ENCODE measurements at regions not wholly inside any gene's neighbourhood (a gene's known extent, or its start where the extent isn't known, plus 50 kb on each side); places are given as distances from the start of the nearest gene placed in this dataset.

- Histone ChIP-seq H3K27ac (ENCODE audit: low read depth, low read length) (no peak overlapping the region), H3K79me2 (ENCODE audit: insufficient read depth, low read length) (no peaks in the 10 kb centered on the region), H3K4me1 (ENCODE audit: control insufficient read depth in 1 of 2, insufficient read depth in 2 of 2, low read length in 2 of 2) (no peaks in the 10 kb centered on the region), H3K9me3 (ENCODE audit: control insufficient read depth in 1 of 2, insufficient read depth in 1 of 2, low read depth in 1 of 2, low read length in 2 of 2) (no peaks in the 10 kb centered on the region), H4K20me1 (ENCODE audit: insufficient read depth) (no peaks in the 10 kb centered on the region), H2AFZ (ENCODE audit: low read depth, low read length, poor library complexity, severe bottlenecking) (no peak overlapping the region), H3K27me3 (ENCODE audit: insufficient read depth, low read length) (no peaks in the 10 kb centered on the region), H3K4me3 (replicated peaks in 1 of 2; ENCODE audit: low read depth in 1 of 2, low read length in 2 of 2) (no peak overlapping the region), H3K9me2 (ENCODE audit: insufficient read depth) (no peaks in the 10 kb centered on the region), H3K36me3 (ENCODE audit: control insufficient read depth in 1 of 2, insufficient read depth in 2 of 2, low read length in 2 of 2) (no peaks in the 10 kb centered on the region), H3K9ac (ENCODE audit: low read length) (no peak overlapping the region), H3K4me2 (ENCODE audit: low read length) (no peak overlapping the region)
- CTCF ChIA-PET, result no interaction called here
- POLR2A ChIA-PET, result no interaction called here
- no TSS peak for BruUV-seq (replicated peaks)
- DNase-seq (ENCODE audit: low read depth, low spot score), result no peak
- TF ChIP-seq MAX (IDR thresholded peaks at IDR 0.05), result no peak
- no peak for TF ChIP-seq CBX3 (IDR thresholded peaks at IDR 0.05; ENCODE audit: low read depth)
- TF ChIP-seq YY1 (IDR thresholded peaks at IDR 0.05; ENCODE audit: extremely low read depth, insufficient replicate concordance, low read depth, low read length), result no peak
- TF ChIP-seq TCF7L2 (IDR thresholded peaks at IDR 0.05; ENCODE audit: borderline replicate concordance, extremely low read depth, insufficient read depth, insufficient read length), result no peak
- no peak for TF ChIP-seq POLR2AphosphoS5 (IDR thresholded peaks at IDR 0.05; ENCODE audit: low read depth, low read length)
- TF ChIP-seq FOSL1 (IDR thresholded peaks at IDR 0.05; ENCODE audit: low read depth), result no peak
- TF ChIP-seq ZFX (IDR thresholded peaks at IDR 0.05), result no peak
- no peak for TF ChIP-seq ATF3 (IDR thresholded peaks at IDR 0.05)
- no peak for TF ChIP-seq RAD21 (IDR thresholded peaks at IDR 0.05; ENCODE audit: low read depth)
- no peak for TF ChIP-seq JUND (IDR thresholded peaks at IDR 0.05)
- TF ChIP-seq SRF (IDR thresholded peaks at IDR 0.05; ENCODE audit: low read depth), result no peak
- no peak for TF ChIP-seq REST (IDR thresholded peaks at IDR 0.05; ENCODE audit: low read depth)
- no peak for TF ChIP-seq POLR2A (IDR thresholded peaks at IDR 0.05; ENCODE audit: borderline replicate concordance, extremely low read depth, insufficient read depth, insufficient read length)
- no peak for TF ChIP-seq SP1 (IDR thresholded peaks at IDR 0.05; ENCODE audit: low read depth)
- no peak for TF ChIP-seq ZBTB33 (IDR thresholded peaks at IDR 0.05; ENCODE audit: extremely low read depth, insufficient replicate concordance, low read length)
- no peak for TF ChIP-seq ELF1 (IDR thresholded peaks at IDR 0.05; ENCODE audit: borderline replicate concordance, low read depth)
- TF ChIP-seq ZNF274 (IDR thresholded peaks at IDR 0.05; ENCODE audit: low read depth, low read length), result no peak
- no peak for TF ChIP-seq SIN3A (IDR thresholded peaks at IDR 0.05; ENCODE audit: low read depth)
- RAD21 ChIA-PET (ENCODE audit: low non-redundant PET in 1 of 2, low total read pairs in 2 of 2, uncharacterized antibody in 2 of 2, unreplicated experiment in 2 of 2), result no interaction called here
- intact Hi-C loops (cut with micrococcal nuclease), result no loop called here
- ATAC-seq, result no peak
These were observed 61.5 kb upstream of the ADAM23 start for GRCh38 chr2:206381881-206382280.

Measured in HCT116 (cell line).